Suprapubic skin (tissue), 4 donors: ENCODE measurements at regions not wholly inside any gene's neighbourhood (a gene's known extent, or its start where the extent isn't known, plus 50 kb on each side); places are given as distances from the start of the nearest gene placed in this dataset.

ENCODE experiments used
- DNase-seq, 2 donors: peaks; one replicate each; pipeline ENCODE4 v3.0.0-alpha.2; 2019; ENCODE audit warnings: low spot score in 2 of 2
- H3K27ac ChIP-seq: fragments of 200-600 bp; sonication (generic); one replicate; pipeline ENCODE4 v1.5.1; 2019
- H3K27me3 ChIP-seq: fragments of 200-600 bp; sonication (generic); one replicate; pipeline ENCODE4 v1.5.1; 2019
- H3K36me3 ChIP-seq: fragments of 200-600 bp; sonication (generic); one replicate; pipeline ENCODE4 v1.5.1; 2019
- H3K4me1 ChIP-seq: fragments of 200-600 bp; sonication (generic); one replicate; pipeline ENCODE4 v1.5.1; 2019
- H3K4me3 ChIP-seq: fragments of 200-600 bp; sonication (generic); one replicate; pipeline ENCODE4 v1.5.1; 2019; ENCODE audit warnings: mild to moderate bottlenecking
- H3K9me3 ChIP-seq: fragments of 200-600 bp; sonication (generic); one replicate; pipeline ENCODE4 v1.5.1; 2019
- CTCF ChIP-seq, 2 donors: fragments of 200-600 bp in 1 of 2; fragments of 450-650 bp in 1 of 2; sonication (generic) in 1 of 2; IDR thresholded peaks; one replicate each; pipeline ENCODE4 v1.5.1; 2016 to 2019; ENCODE audit warnings: antibody characterized with exemption in 2 of 2, mild to moderate bottlenecking in 1 of 2, moderate library complexity in 1 of 2
- EP300 ChIP-seq: sonication (generic); formaldehyde crosslinking; IDR thresholded peaks from one replicate; pipeline ENCODE4 v1.6.1; 2017; ENCODE audit warnings: antibody characterized with exemption
- POLR2A ChIP-seq, 2 donors: fragments of 450-650 bp; IDR thresholded peaks; one replicate each; pipeline ENCODE4 v1.6.1; 2017; ENCODE audit warnings: antibody characterized with exemption in 2 of 2, mild to moderate bottlenecking in 2 of 2, moderate library complexity in 2 of 2
- POLR2AphosphoS5 ChIP-seq, 3 donors: sonication (generic); formaldehyde crosslinking; IDR thresholded peaks; one replicate each; pipeline ENCODE4 v1.6.1; 2017; ENCODE audit warnings: antibody characterized with exemption in 3 of 3
- WGBS: methylation state at CpG from one replicate; pipeline ENCODE4 v1.1.5; 2018; 5-methylcytosine and 5-hydroxymethylcytosine counted together

GRCh38 chr11:15829312-15829711 is 527.0 kb downstream of the SOX6 start:
- Histone ChIP-seq H3K9me3 (no peaks in the 10 kb centered on the region), H3K27ac (no peak overlapping the region), H3K4me3 (no peak overlapping the region), H3K4me1 (peaks cover 7% of the 10 kb centered on the region), H3K36me3 (no peaks in the 10 kb centered on the region), H3K27me3 (peaks cover 8% of the 10 kb centered on the region)
- WGBS, result 70% methylated on average over 1 of the region's 1 CpG
- TF ChIP-seq POLR2A (IDR thresholded peaks at IDR 0.05), result no peak
- no peak for TF ChIP-seq POLR2AphosphoS5 (IDR thresholded peaks at IDR 0.05)
- TF ChIP-seq EP300, result no peak
- no peak for TF ChIP-seq CTCF (IDR thresholded peaks at IDR 0.05)
- DNase-seq, result no peak

GRCh38 chr11:15830741-15831428 is 525.5 kb downstream of the SOX6 start:
- peaks cover 3% of the 10 kb centered on the region for H3K27me3 ChIP-seq

GRCh38 chr11:15835788-15836411 is 520.4 kb downstream of the SOX6 start:
- Histone ChIP-seq H3K9me3 (no peaks in the 10 kb centered on the region), H3K4me3 (no peak overlapping the region), H3K4me1 (no peaks in the 10 kb centered on the region), H3K27me3 (no peaks in the 10 kb centered on the region), H3K36me3 (no peaks in the 10 kb centered on the region), H3K27ac (no peak overlapping the region)
- DNase-seq, result no peak
- WGBS, result 44% methylated on average over 4 of the region's 7 CpGs
- TF ChIP-seq POLR2AphosphoS5 (IDR thresholded peaks at IDR 0.05), result no peak
- no peak for TF ChIP-seq POLR2A (IDR thresholded peaks at IDR 0.05)
- no peak for TF ChIP-seq EP300
- TF ChIP-seq CTCF (IDR thresholded peaks at IDR 0.05), result no peak

More at GRCh38 chr11:15830741-15831428, 525.5 kb downstream of the SOX6 start:
- WGBS, result 78% methylated on average over 9 of the region's 9 CpGs
- H3K4me3 ChIP-seq, result no peak overlapping the region
- peaks cover 7% of the 10 kb centered on the region for H3K4me1 ChIP-seq
- DNase-seq, result no peak
- TF ChIP-seq CTCF (IDR thresholded peaks at IDR 0.05) (no peak), POLR2AphosphoS5 (IDR thresholded peaks at IDR 0.05) (no peak), POLR2A (IDR thresholded peaks at IDR 0.05) (no peak), EP300 (no peak)
- H3K36me3 ChIP-seq, result no peaks in the 10 kb centered on the region
- H3K9me3 ChIP-seq, result no peaks in the 10 kb centered on the region
- no peak overlapping the region for H3K27ac ChIP-seq

GRCh38 chr11:15836795-15837194 is 519.6 kb downstream of the SOX6 start:
- Histone ChIP-seq H3K27me3 (no peaks in the 10 kb centered on the region), H3K9me3 (no peaks in the 10 kb centered on the region), H3K36me3 (no peaks in the 10 kb centered on the region), H3K4me3 (no peak overlapping the region), H3K4me1 (peaks cover under 1% of the 10 kb centered on the region), H3K27ac (no peak overlapping the region)
- WGBS, result 43% methylated on average over 1 of the region's 1 CpG
- no peak for TF ChIP-seq POLR2A (IDR thresholded peaks at IDR 0.05)
- TF ChIP-seq CTCF (IDR thresholded peaks at IDR 0.05), result no peak
- no peak for TF ChIP-seq POLR2AphosphoS5 (IDR thresholded peaks at IDR 0.05)
- TF ChIP-seq EP300, result no peak
- no peak for DNase-seq

GRCh38 chr11:15837901-15838489 is 518.4 kb downstream of the SOX6 start:
- no peak overlapping the region for H3K4me3 ChIP-seq
- peaks cover 10% of the 10 kb centered on the region for H3K4me1 ChIP-seq
- no peaks in the 10 kb centered on the region for H3K9me3 ChIP-seq
- 96% methylated on average over 4 of the region's 4 CpGs for WGBS
- H3K27me3 ChIP-seq, result no peaks in the 10 kb centered on the region
- H3K36me3 ChIP-seq, result no peaks in the 10 kb centered on the region
- DNase-seq, result no peak
- TF ChIP-seq POLR2AphosphoS5 (IDR thresholded peaks at IDR 0.05) (no peak), POLR2A (IDR thresholded peaks at IDR 0.05) (no peak), EP300 (no peak), CTCF (IDR thresholded peaks at IDR 0.05) (no peak)
- H3K27ac ChIP-seq, result no peak overlapping the region
